ENCODE measurements at regions not wholly inside any gene's neighbourhood (a gene's known extent, or its start where the extent isn't known, plus 50 kb on each side); places are given as distances from the start of the nearest gene placed in this dataset.

- no peak for DNase-seq
Observed at GRCh38 chr21:26784974-26785373, 60.2 kb downstream of the ADAMTS1 start.

DNA sequence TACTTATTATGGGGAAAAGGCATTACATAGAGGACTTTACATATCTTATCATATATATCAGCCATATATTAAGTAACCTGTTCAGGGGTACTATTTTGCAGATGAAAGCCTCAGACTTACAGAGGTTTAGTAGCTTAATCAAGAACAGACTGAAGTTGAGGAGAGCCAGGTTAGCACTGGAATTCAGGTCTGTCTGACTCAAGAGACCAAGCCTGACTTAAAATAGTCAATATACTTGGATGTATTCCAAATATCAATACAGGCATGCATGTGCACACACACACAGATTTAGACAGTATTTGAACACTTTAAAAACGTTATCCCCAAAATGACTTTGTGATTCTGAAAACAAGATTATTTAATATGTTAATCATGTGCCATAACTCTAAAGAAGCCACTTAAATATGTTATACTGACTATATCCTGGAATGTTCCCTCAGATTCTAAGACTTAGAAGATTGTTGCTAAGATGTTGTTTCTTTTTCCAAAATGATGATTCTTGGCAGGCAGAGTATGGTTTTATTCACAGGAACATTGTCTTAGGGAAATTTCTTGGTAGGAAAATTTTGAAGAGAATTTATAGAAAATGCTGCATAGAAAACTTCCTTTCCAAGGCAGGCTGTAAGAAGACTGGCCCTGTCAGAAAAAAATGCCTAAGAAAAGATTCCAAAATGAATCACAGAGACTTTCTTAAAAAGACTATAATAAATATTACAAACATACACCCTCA lies 61.6 kb downstream of the ADAMTS1 start:
- DNase-seq, result no peak

- DNase-seq, result no peak
Observed at GRCh38 chr21:26782747-26783146, 62.5 kb downstream of the ADAMTS1 start.

- no peak for DNase-seq
Observed at GRCh38 chr21:26782331-26782730, 62.9 kb downstream of the ADAMTS1 start.

GRCh38 chr21:26781331-26781730 lies 63.9 kb downstream of the ADAMTS1 start:
- DNase-seq, result no peak

- DNase-seq, result no peak
Observed at GRCh38 chr21:26777166-26777565, 68.0 kb downstream of the ADAMTS1 start.

GRCh38 chr21:26776310-26777021 lies 68.7 kb downstream of the ADAMTS1 start:
- DNase-seq, result no peak

GRCh38 chr21:26773058-26773457 lies 72.2 kb downstream of the ADAMTS1 start:
- DNase-seq, result no peak

GRCh38 chr21:26769613-26770188 lies 75.5 kb downstream of the ADAMTS1 start:
- DNase-seq, result no peak

- no peak for DNase-seq
Observed at GRCh38 chr21:26766826-26767325, 78.3 kb downstream of the ADAMTS1 start.

DNA sequence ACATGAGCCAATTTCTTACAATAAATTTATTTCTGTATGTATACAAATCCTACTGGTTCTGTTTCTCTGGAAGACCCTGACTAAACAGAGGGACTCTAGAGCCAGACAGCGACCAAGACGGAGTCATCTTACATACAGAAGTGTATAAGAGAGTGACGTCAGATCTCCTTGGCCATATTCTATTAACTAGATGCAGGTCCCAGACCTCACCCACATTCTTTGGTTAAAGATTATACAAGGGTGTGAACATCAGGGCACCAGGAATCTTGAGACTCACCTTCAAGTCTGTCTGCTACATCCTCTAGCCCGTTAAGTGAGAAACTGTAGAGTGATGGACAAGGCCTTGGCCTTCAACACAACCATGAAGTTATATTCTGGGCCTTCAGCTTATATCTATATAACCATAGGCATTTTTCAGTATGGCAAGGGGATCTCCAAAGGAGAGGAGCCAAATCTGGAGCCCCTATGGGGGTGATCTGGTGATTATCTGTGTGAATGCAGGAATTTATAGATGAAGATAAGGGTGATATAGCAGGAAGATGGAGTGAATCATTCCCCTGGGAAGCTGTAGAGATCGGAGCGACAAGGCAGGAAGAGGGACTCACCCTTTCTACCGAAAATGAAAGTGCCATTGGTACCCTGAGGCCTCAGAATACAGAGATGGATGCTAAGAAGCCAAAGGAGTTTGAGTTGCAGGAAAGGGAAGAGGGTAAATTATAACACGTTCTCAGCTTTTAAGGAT lies 83.9 kb downstream of the ADAMTS1 start:
- no peak for DNase-seq

GRCh38 chr21:26759731-26760130 lies 85.5 kb downstream of the ADAMTS1 start:
- no peak for DNase-seq

- DNase-seq, result no peak
Observed at GRCh38 chr21:26758083-26758880, 86.9 kb downstream of the ADAMTS1 start.

- no peak for DNase-seq
Observed at GRCh38 chr21:26756491-26757159, 88.6 kb downstream of the ADAMTS1 start.

- DNase-seq, result no peak
Observed at GRCh38 chr21:26754853-26755252, 90.4 kb downstream of the ADAMTS1 start.

GRCh38 chr21:26753822-26754221 lies 91.4 kb downstream of the ADAMTS1 start:
- DNase-seq, result no peak

GRCh38 chr21:26752849-26753248 lies 92.4 kb downstream of the ADAMTS1 start:
- DNase-seq, result no peak

- no peak for DNase-seq
Observed at GRCh38 chr21:26751305-26751704, 93.9 kb downstream of the ADAMTS1 start.

GRCh38 chr21:26748066-26748465 lies 97.1 kb downstream of the ADAMTS1 start:
- no peak for DNase-seq

DNA sequence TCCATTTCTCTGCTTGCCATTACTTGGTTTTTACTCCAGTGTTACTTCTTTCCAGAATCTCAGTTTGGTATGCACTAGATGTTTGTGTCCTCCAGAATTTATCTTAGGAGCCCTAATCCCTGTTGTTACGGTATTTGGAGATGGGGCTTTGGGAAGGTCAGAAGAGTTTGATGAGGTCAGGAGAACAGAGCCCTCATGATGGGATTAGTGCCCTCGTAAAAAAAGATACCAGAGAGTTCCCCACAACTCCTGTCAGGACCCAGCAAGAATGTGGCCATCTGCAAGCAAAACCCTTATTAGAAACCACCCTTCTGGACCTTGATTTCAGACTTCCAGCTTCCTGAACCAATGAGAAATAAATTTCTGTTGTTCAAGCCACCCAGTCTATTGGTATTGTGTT lies 98.0 kb downstream of the ADAMTS1 start:
- no peak for DNase-seq

- DNase-seq, result no peak
Observed at GRCh38 chr21:26743524-26743923, 101.7 kb downstream of the ADAMTS1 start.

DNA sequence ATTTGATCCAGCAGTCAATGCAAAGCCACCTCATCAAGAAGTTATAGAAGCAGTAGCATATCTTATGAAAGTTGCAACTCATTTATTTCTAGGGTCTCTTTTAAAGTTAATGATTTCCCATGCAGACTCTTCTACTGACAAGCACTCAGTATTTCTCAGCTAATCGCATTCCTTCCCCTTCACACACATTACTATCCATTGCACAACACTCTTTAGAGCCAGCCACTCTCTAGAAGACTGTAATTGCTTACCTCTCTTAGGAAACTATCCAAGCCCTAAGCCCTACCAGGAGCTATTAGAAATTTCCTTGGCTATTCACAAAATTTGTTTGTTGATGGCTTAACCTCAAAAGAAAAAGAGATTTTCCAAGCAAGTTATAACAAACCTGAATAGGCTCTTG lies 106.0 kb downstream of the ADAMTS1 start:
- no peak for DNase-seq
